CD4-positive, CD25-positive, alpha-beta regulatory T cell (primary cell): ENCODE measurements at regions not wholly inside any gene's neighbourhood (a gene's known extent, or its start where the extent isn't known, plus 50 kb on each side); places are given as distances from the start of the nearest gene placed in this dataset.

Experiments used
- ATAC-seq, 2 donors: fragments of 150-1000 bp; cut with Tn5 transposase; one replicate each; pipeline ENCODE4 v1.10.0; 2021; ENCODE audit warnings: low read depth in 2 of 2, moderate number of reproducible peaks in 2 of 2, moderate library complexity in 1 of 2
- DNase-seq, 3 donors: peaks; one replicate each; pipeline versions ENCODE4 v3.0.0 to v3.0.0-alpha.2; 2012 to 2022; ENCODE audit warnings: mixed read lengths in 1 of 3
- H3K27ac ChIP-seq: one replicate; pipeline ENCODE4 v1.7.0; 2013; ENCODE audit warnings: mild to moderate bottlenecking, low read length; ENCODE audit not compliant: insufficient read depth, poor library complexity, severe bottlenecking
- H3K27me3 ChIP-seq: one replicate; pipeline ENCODE4 v1.7.0; 2013; ENCODE audit warnings: low read length; ENCODE audit not compliant: control insufficient read depth, insufficient read depth
- H3K36me3 ChIP-seq: one replicate; pipeline ENCODE4 v1.7.0; 2013; ENCODE audit warnings: mild to moderate bottlenecking, low read length, moderate library complexity; ENCODE audit not compliant: control insufficient read depth, insufficient read depth
- H3K4me1 ChIP-seq: 2 replicates; pipeline ENCODE4 v1.7.0; 2013; ENCODE audit warnings: mild to moderate bottlenecking, low read length; ENCODE audit not compliant: insufficient read depth, control insufficient read depth, poor library complexity, severe bottlenecking
- H3K4me3 ChIP-seq: one replicate; pipeline ENCODE4 v1.7.0; 2013; ENCODE audit warnings: low read depth, mild to moderate bottlenecking, low read length, moderate library complexity
- H3K9me3 ChIP-seq, 2 experiments: 1 replicate in 1 of 2; 2 replicates in 1 of 2; pipeline ENCODE4 v1.7.0; 2013; ENCODE audit warnings: low read length in 2 of 2, mild to moderate bottlenecking in 1 of 2, moderate library complexity in 1 of 2; ENCODE audit not compliant: control insufficient read depth in 2 of 2
- H3K27ac Mint-ChIP-seq, 3 donors: one replicate each; pipeline ENCODE4 v1.8.0; 2020 to 2022; ENCODE audit warnings: mild to moderate bottlenecking in 3 of 3, mixed read lengths in 3 of 3, moderate library complexity in 2 of 3
- H3K27me3 Mint-ChIP-seq: one replicate; pipeline ENCODE4 v1.8.0; 2022; ENCODE audit warnings: mild to moderate bottlenecking, mixed read lengths
- H3K36me3 Mint-ChIP-seq: one replicate; pipeline ENCODE4 v1.8.0; 2020; ENCODE audit warnings: mixed read lengths
- H3K4me1 Mint-ChIP-seq, 4 donors: one replicate each; pipeline ENCODE4 v1.8.0; 2020 to 2022; ENCODE audit warnings: mixed read lengths in 4 of 4, mild to moderate bottlenecking in 1 of 4
- H3K4me3 Mint-ChIP-seq, 4 donors: one replicate each; pipeline ENCODE4 v1.8.0; 2020 to 2022; ENCODE audit warnings: mild to moderate bottlenecking in 4 of 4, mixed read lengths in 4 of 4, moderate library complexity in 3 of 4
- H3K9me3 Mint-ChIP-seq, 7 donors: one replicate each; pipeline ENCODE4 v1.8.0; 2020 to 2022; ENCODE audit warnings: mixed read lengths in 7 of 7, mild to moderate bottlenecking in 3 of 7, moderate library complexity in 2 of 7

DNA sequence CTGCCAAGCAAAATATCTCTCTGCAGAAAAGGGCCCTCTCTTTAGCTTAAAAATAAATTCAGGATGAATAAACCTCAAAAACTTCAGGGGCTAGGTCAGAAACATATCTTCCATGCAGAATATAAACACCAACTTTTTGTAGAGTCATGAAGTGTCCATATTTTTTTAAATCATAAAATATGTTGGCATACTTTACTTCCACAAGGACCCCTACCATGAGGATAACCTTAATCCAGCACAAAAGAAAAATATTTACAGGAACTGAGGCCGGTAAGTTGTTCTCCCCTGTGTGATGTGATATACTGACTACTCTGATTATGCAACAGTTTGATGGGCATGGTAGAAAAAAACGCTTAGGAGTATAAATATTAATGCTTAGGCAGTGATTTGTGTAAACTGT is 264.8 kb upstream of the CDH11 start:
- Mint-ChIP-seq H3K4me3 (no peak overlapping the region), H3K4me1 (no peaks in the 10 kb centered on the region), H3K36me3 (no peaks in the 10 kb centered on the region), H3K9me3 (peaks cover 5 to 30% (median 15%) of the 10 kb centered on the region in 7 donors), H3K27ac (no peak overlapping the region), H3K27me3 (no peaks in the 10 kb centered on the region)
- no peak overlapping the region for H3K4me3 ChIP-seq
- no peaks in the 10 kb centered on the region for H3K27me3 ChIP-seq
- no peaks in the 10 kb centered on the region for H3K4me1 ChIP-seq
- no peak for DNase-seq
- no peaks in the 10 kb centered on the region for H3K9me3 ChIP-seq
- no peak for ATAC-seq
- H3K27ac ChIP-seq: no peak overlapping the region
- H3K36me3 ChIP-seq: no peaks in the 10 kb centered on the region

DNA sequence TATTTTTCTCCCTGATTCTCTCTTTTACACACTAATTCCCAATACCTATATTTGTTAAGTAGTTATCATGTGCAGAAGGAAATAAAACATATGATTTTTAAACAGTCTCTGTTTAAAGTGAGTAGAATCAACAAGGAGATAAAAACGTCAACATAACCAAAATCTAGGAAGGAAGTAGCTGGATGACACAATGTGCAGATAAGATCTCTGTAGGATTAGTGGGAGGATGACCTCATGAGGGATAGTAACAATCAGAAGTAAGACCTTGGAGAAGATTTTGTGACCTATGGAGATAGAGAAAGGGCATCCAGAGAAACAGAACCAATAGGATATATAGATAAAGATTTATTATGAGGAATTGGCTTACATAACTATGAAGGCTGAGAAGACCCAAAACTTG is 262.6 kb upstream of the CDH11 start:
- H3K27me3 Mint-ChIP-seq: no peaks in the 10 kb centered on the region
- H3K4me3 ChIP-seq: no peak overlapping the region

DNA sequence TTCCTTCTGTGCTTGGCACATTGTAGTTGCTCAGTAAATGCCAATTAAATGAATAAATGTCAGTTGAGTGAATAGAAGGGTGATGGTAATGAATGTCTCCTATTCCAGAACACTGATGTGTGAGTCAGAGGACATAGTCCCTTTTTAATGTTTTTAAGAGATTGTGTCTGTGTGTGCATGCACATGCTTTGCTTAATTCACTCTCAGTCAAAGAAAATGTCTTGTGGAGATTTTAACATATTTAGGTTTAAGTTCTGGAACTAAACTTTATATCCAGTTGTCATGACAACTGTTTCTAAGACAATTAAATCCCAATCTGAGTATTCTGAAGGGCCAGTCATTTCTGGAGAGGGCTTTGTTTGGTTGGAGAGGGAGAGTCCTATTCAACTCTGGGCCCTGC is 255.3 kb upstream of the CDH11 start:
- Histone ChIP-seq H3K36me3 (no peaks in the 10 kb centered on the region), H3K4me3 (no peak overlapping the region), H3K27me3 (no peaks in the 10 kb centered on the region), H3K27ac (no peak overlapping the region), H3K4me1 (no peaks in the 10 kb centered on the region), H3K9me3 (no peaks in the 10 kb centered on the region)
- Mint-ChIP-seq H3K4me1 (no peaks in the 10 kb centered on the region), H3K27ac (no peak overlapping the region), H3K4me3 (no peak overlapping the region), H3K27me3 (no peaks in the 10 kb centered on the region), H3K36me3 (no peaks in the 10 kb centered on the region), H3K9me3 (peaks cover 2 to 10% (median 5%) of the 10 kb centered on the region in 7 donors)
- ATAC-seq: no peak
- no peak for DNase-seq

More for the DNA sequence above, 262.6 kb upstream of the CDH11 start:
- H3K4me1 ChIP-seq: no peaks in the 10 kb centered on the region
- no peaks in the 10 kb centered on the region for H3K9me3 ChIP-seq
- H3K36me3 ChIP-seq: no peaks in the 10 kb centered on the region
- DNase-seq (no peak), ATAC-seq (no peak)
- H3K27ac ChIP-seq: no peak overlapping the region
- no peak overlapping the region for H3K4me3 Mint-ChIP-seq
- no peaks in the 10 kb centered on the region for H3K4me1 Mint-ChIP-seq
- H3K27ac Mint-ChIP-seq: no peak overlapping the region
- H3K36me3 Mint-ChIP-seq: no peaks in the 10 kb centered on the region
- H3K9me3 Mint-ChIP-seq: peaks cover 7 to 29% (median 15%) of the 10 kb centered on the region in 7 donors
- no peaks in the 10 kb centered on the region for H3K27me3 ChIP-seq

- H3K4me3 Mint-ChIP-seq: no peak overlapping the region
- no peak for ATAC-seq
- H3K36me3 ChIP-seq: no peaks in the 10 kb centered on the region
- no peak overlapping the region for H3K27ac ChIP-seq
- H3K4me1 Mint-ChIP-seq: no peaks in the 10 kb centered on the region
- DNase-seq: no peak
- no peak overlapping the region for H3K4me3 ChIP-seq
- H3K27me3 ChIP-seq: no peaks in the 10 kb centered on the region
- no peaks in the 10 kb centered on the region for H3K9me3 ChIP-seq
- H3K9me3 Mint-ChIP-seq: peaks cover 2 to 10% (median 4%) of the 10 kb centered on the region in 7 donors
- no peak overlapping the region for H3K27ac Mint-ChIP-seq
- H3K4me1 ChIP-seq: no peaks in the 10 kb centered on the region
- H3K36me3 Mint-ChIP-seq: no peaks in the 10 kb centered on the region
- H3K27me3 Mint-ChIP-seq: no peaks in the 10 kb centered on the region
Measured at GRCh38 chr16:65376601-65377000, 254.7 kb upstream of the CDH11 start.

DNA sequence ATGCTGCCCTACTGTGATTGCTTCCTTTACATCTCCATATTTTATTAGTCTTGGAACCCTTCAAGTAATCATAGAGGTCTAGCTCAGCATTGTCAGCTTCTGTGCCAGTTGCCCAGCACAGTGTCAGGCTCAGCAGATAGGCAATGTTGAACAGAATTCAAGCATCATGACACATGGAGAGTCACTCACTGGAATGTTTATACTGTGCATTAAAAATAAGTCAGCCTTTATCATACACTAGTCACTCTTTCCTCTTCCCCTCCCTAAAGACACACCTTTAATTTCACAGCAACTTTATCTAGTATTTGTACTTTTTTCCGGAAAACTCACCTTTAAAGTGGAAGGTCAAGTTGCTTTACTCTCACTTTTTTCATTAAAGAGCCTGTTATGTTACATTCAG is 253.8 kb upstream of the CDH11 start:
- Mint-ChIP-seq H3K4me3 (no peak overlapping the region), H3K36me3 (no peaks in the 10 kb centered on the region), H3K9me3 (peaks cover 1 to 10% (median 4%) of the 10 kb centered on the region in 7 donors), H3K27ac (no peak overlapping the region), H3K27me3 (no peaks in the 10 kb centered on the region), H3K4me1 (no peaks in the 10 kb centered on the region)
- DNase-seq (no peak), ATAC-seq (no peak)
- Histone ChIP-seq H3K27me3 (no peaks in the 10 kb centered on the region), H3K4me3 (no peak overlapping the region), H3K4me1 (no peaks in the 10 kb centered on the region), H3K27ac (no peak overlapping the region), H3K36me3 (no peaks in the 10 kb centered on the region), H3K9me3 (no peaks in the 10 kb centered on the region)

DNA sequence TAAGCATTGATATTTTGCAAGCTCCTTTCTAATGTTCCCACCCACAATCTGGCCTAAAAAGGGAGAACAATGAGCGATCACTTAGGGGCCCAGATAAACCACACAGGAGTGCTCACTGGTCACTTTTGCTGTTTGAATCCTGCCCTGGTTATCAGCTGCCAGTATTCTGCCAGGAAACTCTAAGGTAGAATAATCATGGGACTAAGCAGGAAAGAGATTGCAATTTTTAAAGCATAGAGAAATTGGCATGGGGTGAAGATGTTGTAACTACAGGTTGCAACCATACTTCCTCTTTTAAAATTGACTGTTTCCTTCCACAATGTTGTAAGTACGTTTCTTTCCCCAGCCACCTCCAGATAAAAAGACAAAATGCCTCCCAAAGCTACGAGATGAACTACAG is 251.2 kb upstream of the CDH11 start:
- no peaks in the 10 kb centered on the region for H3K4me1 ChIP-seq
- H3K27ac Mint-ChIP-seq: no peak overlapping the region
- no peaks in the 10 kb centered on the region for H3K27me3 Mint-ChIP-seq
- no peak for DNase-seq
- H3K27me3 ChIP-seq: no peaks in the 10 kb centered on the region
- H3K27ac ChIP-seq: no peak overlapping the region
- no peaks in the 10 kb centered on the region for H3K9me3 ChIP-seq
- H3K9me3 Mint-ChIP-seq: peaks cover 0 to 14% (median 3%) of the 10 kb centered on the region in 7 donors
- ATAC-seq: no peak
- no peaks in the 10 kb centered on the region for H3K36me3 Mint-ChIP-seq
- no peaks in the 10 kb centered on the region for H3K36me3 ChIP-seq
- H3K4me3 Mint-ChIP-seq: no peak overlapping the region
- H3K4me1 Mint-ChIP-seq: no peaks in the 10 kb centered on the region
- H3K4me3 ChIP-seq: no peak overlapping the region

GRCh38 chr16:65372171-65372570 is 250.3 kb upstream of the CDH11 start:
- Mint-ChIP-seq H3K27ac (no peak overlapping the region), H3K36me3 (no peaks in the 10 kb centered on the region), H3K4me1 (no peaks in the 10 kb centered on the region), H3K9me3 (peaks cover 0 to 14% (median 3%) of the 10 kb centered on the region in 7 donors), H3K4me3 (no peak overlapping the region), H3K27me3 (no peaks in the 10 kb centered on the region)
- no peak for ATAC-seq
- no peak for DNase-seq
- H3K27me3 ChIP-seq: no peaks in the 10 kb centered on the region
- no peaks in the 10 kb centered on the region for H3K36me3 ChIP-seq
- H3K4me1 ChIP-seq: no peaks in the 10 kb centered on the region
- H3K4me3 ChIP-seq: no peak overlapping the region
- H3K9me3 ChIP-seq: no peaks in the 10 kb centered on the region
- H3K27ac ChIP-seq: no peak overlapping the region

GRCh38 chr16:65365732-65366715 is 244.2 kb upstream of the CDH11 start:
- no peak for DNase-seq
- ATAC-seq: no peak
- Mint-ChIP-seq H3K36me3 (no peaks in the 10 kb centered on the region), H3K27ac (no peak overlapping the region), H3K4me1 (no peaks in the 10 kb centered on the region), H3K9me3 (peaks cover 0 to 18% (median 3%) of the 10 kb centered on the region in 7 donors), H3K27me3 (no peaks in the 10 kb centered on the region), H3K4me3 (no peak overlapping the region)
- Histone ChIP-seq H3K36me3 (no peaks in the 10 kb centered on the region), H3K9me3 (no peaks in the 10 kb centered on the region), H3K4me1 (no peaks in the 10 kb centered on the region), H3K4me3 (no peak overlapping the region), H3K27me3 (no peaks in the 10 kb centered on the region), H3K27ac (no peak overlapping the region)
